G401.6 (cell line): ENCODE measurements at regions not wholly inside any gene's neighbourhood (a gene's known extent, or its start where the extent isn't known, plus 50 kb on each side); places are given as distances from the start of the nearest gene placed in this dataset.
A peak's percentile ranks its signal among the peaks of the same experiment; 100 is the strongest.
"Not testable (repeated sequence)": the region's sequence is repeated elsewhere in the genome, so short reads cannot be mapped to it uniquely, and the experiment has no call there.

ENCODE experiments used
- FAIRE-seq: peaks from 2 replicates; lab custom pipeline; 2012; peaks lifted over from hg19 to GRCh38; lab: Jason Lieb, UNC

GRCh38 chr6:27854421-27854820 lies 57.8 kb downstream of the OR2B2 start:
- no peak for FAIRE-seq

GRCh38 chr6:27851440-27851839 lies 60.8 kb downstream of the OR2B2 start:
- FAIRE-seq: no peak

DNA sequence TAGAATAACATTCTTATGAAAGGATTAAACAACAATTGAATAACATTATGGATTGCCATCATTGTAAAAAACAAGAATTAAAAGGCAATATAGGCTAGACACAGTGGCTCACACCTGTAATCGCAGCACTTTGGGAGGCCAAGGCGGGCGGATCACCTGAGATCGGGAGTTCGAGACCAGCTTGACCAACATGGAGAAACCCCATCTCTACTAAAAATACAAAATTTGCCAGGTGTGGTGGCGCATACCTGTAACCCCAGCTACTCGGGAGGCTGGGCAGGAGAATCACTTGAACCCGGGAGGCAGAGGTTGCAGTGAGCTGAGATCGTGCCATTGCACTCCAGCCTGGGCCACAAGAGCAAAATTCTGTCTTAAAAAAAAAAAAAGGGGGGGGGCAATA lies 63.2 kb downstream of the OR2B2 start:
- FAIRE-seq: not testable (repeated sequence)

GRCh38 chr6:27847706-27848105 lies 64.5 kb downstream of the OR2B2 start:
- FAIRE-seq: no peak

- FAIRE-seq: no peak
These were observed 71.6 kb downstream of the OR2B2 start for GRCh38 chr6:27840572-27840971.

DNA sequence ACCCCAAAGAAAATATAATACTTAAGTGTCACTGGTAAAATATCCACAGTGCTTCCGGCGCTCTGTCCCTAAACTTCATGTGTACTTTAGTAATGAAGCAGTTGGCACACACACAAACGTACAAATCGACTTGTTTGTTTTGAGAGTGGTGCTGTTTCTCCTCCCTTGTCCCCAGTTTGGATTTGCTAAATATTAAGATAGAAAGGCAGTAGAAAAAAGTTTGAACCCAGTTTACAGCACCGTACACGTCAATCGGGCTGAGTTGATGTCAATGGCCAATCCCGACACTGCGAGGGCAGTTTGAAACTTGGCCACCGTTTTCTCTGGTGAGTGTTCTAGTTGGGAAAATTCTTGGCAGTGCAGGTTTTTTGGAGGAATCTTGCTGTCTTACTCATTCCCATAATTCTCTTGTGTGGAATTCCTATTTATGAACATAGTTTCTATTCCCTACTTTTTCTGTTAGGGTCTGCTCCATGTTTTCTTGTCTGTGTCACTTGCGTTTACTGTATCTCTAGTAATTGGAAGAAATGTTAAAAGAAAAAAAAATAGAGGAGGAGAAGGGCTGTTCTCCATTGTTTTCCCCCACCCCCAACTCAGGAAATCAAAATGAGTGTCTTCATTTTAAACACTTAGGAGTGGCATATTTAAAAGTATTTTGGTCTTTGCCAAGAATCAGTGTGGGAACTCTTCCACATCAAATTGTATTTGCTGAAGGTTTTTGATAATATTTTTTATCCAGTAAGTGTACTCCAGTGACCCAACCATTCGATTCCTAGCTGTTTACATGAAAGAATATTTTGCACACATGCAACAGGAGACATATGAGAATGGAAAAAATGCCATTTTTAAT lies 72.3 kb downstream of the OR2B2 start:
- FAIRE-seq: peak; percentile 15

DNA sequence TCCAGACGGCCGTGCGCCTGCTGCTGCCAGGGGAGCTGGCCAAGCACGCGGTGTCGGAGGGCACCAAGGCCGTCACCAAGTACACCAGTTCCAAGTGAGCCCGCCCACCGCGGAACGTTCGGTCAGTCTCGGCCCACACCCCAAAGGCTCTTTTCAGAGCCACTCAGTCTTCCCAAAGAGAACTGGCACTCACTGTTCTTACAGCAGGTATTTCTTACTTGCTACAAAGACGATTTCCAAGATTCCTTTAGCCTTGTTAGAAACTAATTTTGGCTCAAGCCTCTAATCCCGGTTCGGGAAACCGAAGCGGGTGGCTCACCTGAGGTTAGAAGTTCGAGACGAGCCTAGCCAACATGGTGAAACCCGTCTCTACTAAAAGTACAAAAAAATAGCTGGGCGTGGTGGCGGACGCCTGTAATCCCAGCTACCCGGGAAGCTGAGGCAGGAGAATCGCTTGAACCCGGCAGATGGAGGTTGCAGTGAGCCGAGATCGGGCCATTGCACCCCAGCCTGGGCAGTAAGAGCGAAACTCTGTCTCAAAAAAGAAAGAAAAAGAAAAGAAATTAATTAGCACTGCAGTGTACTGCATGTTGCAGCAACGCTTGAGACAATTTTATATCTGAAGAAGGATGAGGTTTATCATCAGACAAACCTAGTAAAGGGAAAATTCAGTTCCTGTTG lies 73.1 kb downstream of the OR2B2 start:
- no peak for FAIRE-seq

- FAIRE-seq: peak; percentile 99
These were observed 73.9 kb downstream of the OR2B2 start for GRCh38 chr6:27838058-27838944.

DNA sequence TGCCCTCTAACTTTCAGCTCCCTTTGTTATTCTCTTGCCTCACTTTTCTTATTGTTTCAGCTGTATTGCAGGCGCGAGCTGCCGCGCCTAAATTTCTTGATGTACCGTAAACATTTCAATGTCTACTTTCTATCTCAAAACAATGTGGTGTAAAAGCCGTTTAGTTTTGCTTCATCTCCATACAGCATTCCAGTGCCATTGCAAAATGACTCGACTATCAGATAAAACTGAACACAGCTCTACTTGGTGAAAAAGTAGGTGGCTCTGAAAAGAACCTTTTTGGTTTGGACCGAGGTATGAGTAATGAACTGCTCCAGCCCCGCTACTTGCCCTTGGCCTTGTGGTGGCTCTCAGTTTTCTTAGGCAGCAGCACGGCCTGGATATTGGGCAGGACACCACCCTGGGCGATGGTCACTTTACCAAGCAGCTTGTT lies 74.6 kb downstream of the OR2B2 start:
- no peak for FAIRE-seq

GRCh38 chr6:27836783-27837624 lies 75.2 kb downstream of the OR2B2 start:
- FAIRE-seq: peak; percentile 94

DNA sequence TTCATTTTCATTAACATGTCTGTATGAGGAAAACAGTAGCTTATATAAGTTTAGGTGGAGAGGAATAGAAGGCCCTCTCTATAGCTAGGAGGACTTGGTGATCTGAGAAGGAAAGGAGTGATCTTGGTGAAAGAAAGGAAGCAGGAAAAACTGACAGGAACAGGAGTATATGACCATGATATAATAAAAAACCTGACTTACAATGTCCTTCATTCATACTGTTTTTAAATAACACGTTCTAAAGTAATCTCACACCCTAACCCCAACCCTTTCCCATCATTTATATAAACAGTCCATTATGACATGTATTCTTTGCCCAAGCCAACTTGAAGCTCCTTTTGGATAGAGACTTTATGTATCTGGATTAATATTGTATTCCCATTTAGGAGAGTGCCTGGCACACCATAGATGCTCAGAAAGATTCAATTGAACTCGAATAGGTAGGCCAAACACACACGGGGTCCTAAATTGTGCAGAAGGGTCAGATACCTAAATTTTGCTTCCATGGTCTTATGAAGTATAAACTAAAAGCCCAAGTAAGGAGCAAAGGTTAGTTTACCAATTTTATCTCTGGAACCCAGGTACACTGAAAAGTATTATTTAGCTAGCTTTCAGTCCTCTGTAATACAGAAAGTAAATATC lies 75.9 kb downstream of the OR2B2 start:
- FAIRE-seq: no peak

DNA sequence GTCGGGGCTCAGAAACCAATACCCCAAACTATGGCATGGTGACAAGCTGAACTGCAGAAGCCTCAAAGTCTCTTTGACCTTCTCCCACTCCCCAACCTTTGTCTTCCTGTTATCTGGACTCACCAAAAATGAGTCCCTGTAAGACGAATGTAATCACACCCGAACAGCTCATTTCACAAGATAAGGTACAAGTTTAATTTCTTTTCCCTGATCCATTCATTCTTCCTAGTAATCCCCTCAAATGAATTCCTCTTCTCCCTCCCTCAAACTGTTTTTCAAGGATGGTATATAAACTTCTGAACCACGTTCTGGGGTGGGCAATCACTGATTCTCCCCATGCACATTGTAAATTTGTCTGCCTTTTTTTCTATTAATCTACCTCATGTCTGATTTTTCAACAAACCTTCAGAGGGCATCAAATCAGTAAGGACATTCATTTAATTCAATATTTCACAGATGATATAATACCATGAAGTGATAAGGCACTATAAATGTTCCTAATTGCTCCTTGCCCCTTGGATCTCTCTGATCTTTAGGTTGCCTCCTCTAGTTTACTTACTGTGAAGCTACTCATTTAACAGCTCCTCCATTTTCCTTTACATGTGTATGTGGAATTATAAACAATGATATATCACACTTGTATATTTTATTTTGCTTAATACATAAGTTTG lies 77.2 kb downstream of the OR2B2 start:
- no peak for FAIRE-seq

DNA sequence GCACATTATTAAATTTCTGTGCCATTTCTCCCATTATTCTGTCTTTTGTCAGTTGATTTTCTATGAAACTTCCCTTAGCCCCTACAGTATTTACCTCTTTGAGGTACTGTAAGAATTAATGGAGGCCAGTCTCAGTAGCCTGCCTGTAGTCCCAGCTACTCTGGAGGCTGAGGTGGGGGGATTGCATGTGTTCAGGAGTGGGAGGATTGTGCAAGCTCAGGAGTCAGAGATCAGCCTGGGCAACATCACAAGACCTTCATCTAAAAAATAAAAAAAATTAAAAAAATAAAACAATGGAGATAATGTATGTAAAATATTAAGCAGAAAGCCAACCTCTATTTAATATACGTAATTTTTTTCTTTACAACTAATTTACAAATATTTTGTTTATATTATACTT lies 77.8 kb downstream of the OR2B2 start:
- no peak for FAIRE-seq

DNA sequence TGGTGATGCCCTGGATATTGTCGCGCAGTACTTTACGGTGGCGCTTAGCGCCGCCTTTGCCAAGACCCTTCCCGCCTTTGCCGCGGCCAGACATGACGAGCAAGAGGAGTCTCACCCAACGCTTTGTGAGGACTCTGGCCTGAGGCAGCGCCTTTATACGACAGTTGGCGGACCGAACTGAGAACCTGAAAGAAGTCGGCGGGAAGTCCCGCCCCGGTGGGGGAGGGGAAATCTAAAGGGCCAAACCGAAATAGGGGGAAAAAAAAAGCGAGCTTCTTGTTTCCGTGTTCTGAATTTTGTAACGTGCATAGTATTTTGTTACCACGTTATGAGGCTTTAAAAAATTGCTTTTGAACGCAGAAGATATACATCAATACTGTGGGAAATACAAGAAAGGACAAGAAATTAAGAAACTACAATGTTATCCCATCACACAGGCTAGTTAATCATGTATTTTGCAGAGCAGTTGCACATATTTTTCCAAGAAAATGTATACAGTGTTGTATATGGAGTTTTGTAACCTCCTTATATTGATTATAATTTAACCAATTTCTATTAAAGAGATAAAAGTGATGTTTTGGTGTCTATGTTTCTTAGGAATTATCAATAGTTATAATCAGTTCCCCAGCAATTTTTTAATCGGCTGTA lies 80.6 kb downstream of the OR2B2 start:
- peak; percentile 96 for FAIRE-seq

GRCh38 chr6:27830600-27831433 lies 81.4 kb downstream of the OR2B2 start:
- not testable (repeated sequence) for FAIRE-seq

- FAIRE-seq: no peak
These were observed 82.0 kb downstream of the OR2B2 start for GRCh38 chr6:27830212-27830599.

DNA sequence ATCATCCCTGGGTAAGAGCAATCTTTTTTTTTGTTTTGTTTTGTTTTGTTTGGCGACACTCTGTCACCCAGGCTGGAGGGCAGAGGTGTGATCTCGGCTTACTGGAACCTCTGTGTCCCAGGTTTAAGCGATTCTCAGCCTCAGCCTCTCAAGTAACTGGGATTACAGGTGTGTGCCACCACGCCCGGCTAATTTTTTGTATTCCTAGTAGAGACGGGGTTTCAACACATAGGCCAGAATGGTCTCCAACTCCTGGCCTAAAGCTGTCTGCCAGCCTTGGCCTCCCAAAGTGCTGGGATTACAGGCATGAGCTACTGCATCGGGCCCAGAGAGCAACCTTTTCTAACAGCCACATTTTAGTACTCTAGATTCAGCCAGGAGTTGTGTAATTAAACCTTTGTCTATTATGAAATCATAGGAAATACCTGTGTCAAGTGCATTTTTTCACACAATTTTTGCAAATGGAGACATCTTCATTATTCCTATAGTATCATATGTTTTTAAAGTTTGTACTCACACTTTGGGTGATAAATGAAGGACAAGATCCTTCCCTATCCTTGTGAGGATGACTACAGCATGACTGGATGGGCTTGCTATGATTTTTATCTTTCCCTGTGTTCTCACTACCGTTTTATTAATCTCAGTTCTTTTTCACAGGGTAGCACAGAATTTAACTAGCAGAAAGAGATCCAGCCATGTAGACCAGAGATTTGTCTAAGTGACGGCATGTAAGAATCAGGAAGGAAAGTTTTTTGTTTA lies 82.6 kb downstream of the OR2B2 start:
- no peak for FAIRE-seq

GRCh38 chr6:27827477-27827876 lies 84.7 kb downstream of the OR2B2 start:
- not testable (repeated sequence) for FAIRE-seq
